HepG2 (cell line): ENCODE measurements at regions not wholly inside any gene's neighbourhood (a gene's known extent, or its start where the extent isn't known, plus 50 kb on each side); places are given as distances from the start of the nearest gene placed in this dataset.

ENCODE experiments used
- ADNP ChIP-seq: sonication (generic); formaldehyde crosslinking; IDR thresholded peaks from 2 replicates; pipeline ENCODE4 v1.4.0; 2020; ENCODE audit warnings: missing genetic modification reagents
- ATAD3A ChIP-seq: sonication (generic); formaldehyde crosslinking; IDR thresholded peaks from 2 replicates; pipeline ENCODE4 v1.4.0; 2020; ENCODE audit warnings: missing genetic modification reagents
- FOXJ3 ChIP-seq: sonication (generic); formaldehyde crosslinking; IDR thresholded peaks from 2 replicates; pipeline ENCODE4 v1.4.0; 2020; ENCODE audit warnings: missing genetic modification reagents, mild to moderate bottlenecking, borderline replicate concordance
- FOXO4 ChIP-seq: sonication (generic); formaldehyde crosslinking; conservative IDR thresholded peaks from 2 replicates; pipeline ENCODE4 v1.8.1; 2023; ENCODE audit warnings: missing genetic modification reagents
- GATA4 ChIP-seq: sonication (generic); IDR thresholded peaks from 2 replicates; pipeline ENCODE4 v1.6.1; 2016; ENCODE audit warnings: antibody characterized with exemption, low read depth, borderline replicate concordance
- GPBP1L1 ChIP-seq: sonication (generic); formaldehyde crosslinking; IDR thresholded peaks from 2 replicates; pipeline ENCODE4 v1.5.0; 2020; ENCODE audit warnings: mild to moderate bottlenecking, missing genetic modification reagents
- HIC2 ChIP-seq: sonication (generic); formaldehyde crosslinking; IDR thresholded peaks from 2 replicates; pipeline ENCODE4 v1.9.0; 2022; ENCODE audit warnings: low read depth, missing genetic modification reagents
- HINFP ChIP-seq: sonication (generic); formaldehyde crosslinking; IDR thresholded peaks from 2 replicates; pipeline ENCODE4 v1.4.0; 2020; ENCODE audit warnings: low read depth, mild to moderate bottlenecking, missing genetic modification reagents
- KDM1A ChIP-seq: IDR thresholded peaks from 2 replicates; pipeline ENCODE4 v1.6.1; 2016; ENCODE audit warnings: missing compliant biosample characterization
- RCOR2 ChIP-seq: IDR thresholded peaks from 2 replicates; pipeline ENCODE4 v1.6.1; 2016; ENCODE audit warnings: missing biosample characterization, missing genetic modification reagents
- RFXANK ChIP-seq: IDR thresholded peaks from 2 replicates; pipeline ENCODE4 v1.6.1; 2016
- RORA ChIP-seq: sonication (generic); formaldehyde crosslinking; IDR thresholded peaks from 2 replicates; pipeline ENCODE4 v1.5.0; 2020; ENCODE audit warnings: mild to moderate bottlenecking, missing genetic modification reagents, moderate library complexity
- TBX2 ChIP-seq: sonication (generic); formaldehyde crosslinking; IDR thresholded peaks from 2 replicates; pipeline ENCODE4 v1.5.0; 2020; ENCODE audit warnings: missing genetic modification reagents, mild to moderate bottlenecking, borderline replicate concordance
- TFE3 ChIP-seq: IDR thresholded peaks from 2 replicates; pipeline ENCODE4 v1.6.1; 2016
- YY1 ChIP-seq: IDR thresholded peaks from 2 replicates; pipeline ENCODE4 v1.6.1; 2011; ENCODE audit warnings: low read length, low read depth, moderate library complexity, mild to moderate bottlenecking; ENCODE audit not compliant: insufficient read depth, insufficient replicate concordance
- ZNF101 ChIP-seq: sonication (generic); formaldehyde crosslinking; IDR thresholded peaks from 2 replicates; pipeline ENCODE4 v1.4.0; 2020; ENCODE audit warnings: mild to moderate bottlenecking, low read depth, missing genetic modification reagents, borderline replicate concordance
- ZNF282 ChIP-seq: fragments of 450-650 bp; IDR thresholded peaks from 2 replicates; pipeline ENCODE4 v1.6.1; 2018; ENCODE audit not compliant: partially characterized antibody
- ZNF331 ChIP-seq: sonication (generic); formaldehyde crosslinking; IDR thresholded peaks from 2 replicates; pipeline ENCODE4 v1.4.0; 2020; ENCODE audit warnings: missing genetic modification reagents
- ZNF383 ChIP-seq: sonication (generic); formaldehyde crosslinking; IDR thresholded peaks from 2 replicates; pipeline ENCODE4 v1.4.0; 2020; ENCODE audit warnings: missing genetic modification reagents, mild to moderate bottlenecking, borderline replicate concordance
- ZNF44 ChIP-seq: sonication (generic); formaldehyde crosslinking; IDR thresholded peaks from 2 replicates; pipeline ENCODE4 v1.5.1; 2020; ENCODE audit warnings: mild to moderate bottlenecking, missing genetic modification reagents
- ZNF598 ChIP-seq: sonication (generic); formaldehyde crosslinking; IDR thresholded peaks from 2 replicates; pipeline ENCODE4 v1.5.1; 2020; ENCODE audit warnings: mild to moderate bottlenecking, missing genetic modification reagents, borderline replicate concordance
- ZNF615 ChIP-seq: sonication (generic); formaldehyde crosslinking; IDR thresholded peaks from 2 replicates; pipeline ENCODE4 v1.5.0; 2020; ENCODE audit warnings: mild to moderate bottlenecking, missing genetic modification reagents, borderline replicate concordance
- ZSCAN30 ChIP-seq: sonication (generic); formaldehyde crosslinking; IDR thresholded peaks from 2 replicates; pipeline ENCODE4 v1.5.0; 2020; ENCODE audit warnings: mild to moderate bottlenecking, missing genetic modification reagents

- TF ChIP-seq HINFP (no peak), HIC2 (CRISPR knock-in tag) (no peak), ZNF598 (CRISPR knock-in tag) (no peak), ZNF331 (CRISPR knock-in tag) (no peak; the same call in none of the 2 replicates), TFE3 (CRISPR knock-in tag) (peak; percentile 98), FOXJ3 (CRISPR knock-in tag) (peak; percentile 95; the same call in 1 of the 2 replicates), ZNF282 (no peak), ZSCAN30 (CRISPR knock-in tag) (0 out of 2 replicates have a peak, but pooled peaks have one; percentile 77), ATAD3A (no peak), RFXANK (CRISPR knock-in tag) (0 out of 2 replicates have a peak, but pooled peaks have one; percentile 37), ZNF615 (CRISPR knock-in tag) (no peak), GPBP1L1 (CRISPR knock-in tag) (no peak), ZNF44 (CRISPR knock-in tag) (no peak), FOXO4 (CRISPR knock-in tag) (no peak), ADNP (CRISPR knock-in tag) (no peak), RORA (CRISPR knock-in tag) (peak; percentile 91; the same call in 1 of the 2 replicates), TBX2 (CRISPR knock-in tag) (peak; percentile 96), KDM1A (0 out of 2 replicates have a peak, but pooled peaks have one; percentile 32), RCOR2 (CRISPR knock-in tag) (peak; percentile 97), ZNF101 (CRISPR knock-in tag) (no peak), GATA4 (peak; percentile 100), ZNF383 (CRISPR knock-in tag) (no peak), YY1 (peak; percentile 50)
These were observed 181.4 kb downstream of the AKR1D1 start (continued) for GRCh38 chr7:138257459-138258196.
